ENCODE measurements at regions not wholly inside any gene's neighbourhood (a gene's known extent, or its start where the extent isn't known, plus 50 kb on each side); places are given as distances from the start of the nearest gene placed in this dataset.

- TF ChIP-seq CTCF (IDR thresholded peaks at IDR 0.05; ENCODE audit: low read depth, low read length) (no peak), POLR2A (IDR thresholded peaks at IDR 0.05; ENCODE audit: extremely low read depth, insufficient read length) (no peak)
Observed at GRCh38 chr3:160078533-160078932, 89.9 kb downstream of the IL12A start.
